GM18505 (cell line): ENCODE measurements at regions not wholly inside any gene's neighbourhood (a gene's known extent, or its start where the extent isn't known, plus 50 kb on each side); places are given as distances from the start of the nearest gene placed in this dataset.

Source experiments
- ATAC-seq: cut with Tn5 transposase; IDR thresholded peaks from one replicate; pipeline ENCODE4 v1.9.1; 2021; ENCODE audit not compliant: unreplicated experiment
- POLR2A ChIP-seq: IDR thresholded peaks from 4 replicates; pipeline ENCODE4 v1.6.1; 2011; ENCODE audit warnings: borderline replicate concordance; ENCODE audit not compliant: insufficient read depth, insufficient read length; ENCODE audit errors: extremely low read depth

DNA sequence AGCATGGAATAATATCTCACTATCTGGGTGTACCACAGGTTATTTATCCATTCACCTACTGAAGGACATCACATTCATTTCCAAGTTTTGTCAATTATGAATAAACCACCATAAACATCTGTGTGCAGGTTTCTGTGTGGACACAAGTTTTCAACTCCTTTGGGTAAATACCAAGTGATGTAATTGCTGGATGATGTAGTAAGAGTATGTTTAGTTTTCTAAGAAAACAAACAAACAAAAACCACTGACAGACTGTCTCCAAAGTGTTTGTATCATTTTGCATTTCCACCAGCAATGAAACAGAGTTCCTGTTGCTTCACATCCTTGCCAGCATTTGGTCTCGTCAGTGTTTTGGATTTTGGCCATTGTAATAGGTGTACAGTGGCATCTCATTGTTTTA, 435.7 kb upstream of the PROX1 start:
- no peak for ATAC-seq
- TF ChIP-seq POLR2A = no peak

DNA sequence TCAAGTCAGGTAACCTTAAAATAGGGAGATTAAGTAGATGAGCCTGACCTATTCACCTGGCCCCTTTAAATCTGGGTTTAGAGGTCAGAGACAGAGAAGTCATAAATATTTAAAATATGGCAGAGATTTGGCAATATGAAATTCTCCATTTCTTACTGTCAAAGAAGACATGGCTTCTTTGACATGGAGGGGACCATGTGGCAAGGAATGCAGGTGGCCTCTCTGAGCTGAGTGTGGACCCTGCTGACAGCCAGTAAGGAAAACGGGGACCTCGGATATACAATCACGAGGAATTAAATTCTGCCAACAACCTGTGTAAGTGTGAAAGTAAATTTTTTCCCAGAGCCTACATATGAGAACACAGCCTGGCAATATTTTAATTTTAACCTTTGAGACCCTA, 427.5 kb upstream of the PROX1 start:
- ATAC-seq = no peak
- no peak for TF ChIP-seq POLR2A

DNA sequence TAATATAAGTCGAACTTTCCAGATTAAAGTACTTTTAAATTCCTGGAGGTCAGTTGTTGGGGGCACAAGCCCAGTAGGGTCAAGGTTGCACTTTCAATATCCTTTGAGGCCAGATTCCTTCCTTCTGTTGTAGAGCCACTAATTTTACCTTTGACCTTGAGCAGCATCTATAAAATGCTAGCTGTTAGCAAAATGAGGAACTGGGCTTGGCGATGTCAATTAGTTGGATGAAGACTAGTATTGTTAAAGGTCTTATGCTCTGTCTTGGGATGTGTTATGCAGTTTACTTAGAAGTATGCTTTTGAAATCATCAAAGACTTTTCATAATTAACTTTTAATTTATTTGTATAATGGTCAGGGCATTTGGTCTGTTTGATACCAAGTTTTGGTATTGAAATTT, 425.9 kb upstream of the PROX1 start:
- no peak for ATAC-seq
- TF ChIP-seq POLR2A = no peak

DNA sequence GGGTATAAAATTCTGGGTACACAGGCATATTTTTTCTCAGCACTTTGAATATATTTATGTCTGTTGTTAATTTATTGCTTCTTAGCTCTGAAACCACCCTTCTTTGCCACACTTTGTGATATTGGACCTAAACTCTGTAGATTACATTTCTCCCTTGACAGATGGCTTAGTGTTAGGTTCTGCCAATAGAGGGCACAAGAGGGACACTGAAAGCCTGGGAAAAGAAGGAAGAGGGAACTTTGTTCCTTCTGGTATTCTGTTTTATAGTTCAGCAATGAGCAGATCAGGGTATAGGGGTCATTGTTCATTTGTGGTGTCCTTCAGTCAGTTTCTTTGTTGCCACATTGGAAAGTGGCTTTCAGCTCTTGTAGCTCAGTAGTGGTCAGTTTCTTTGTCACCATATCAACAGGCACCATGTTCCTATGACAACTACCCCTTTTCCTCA, 423.5 kb upstream of the PROX1 start:
- ATAC-seq = no peak
- TF ChIP-seq POLR2A = no peak

DNA sequence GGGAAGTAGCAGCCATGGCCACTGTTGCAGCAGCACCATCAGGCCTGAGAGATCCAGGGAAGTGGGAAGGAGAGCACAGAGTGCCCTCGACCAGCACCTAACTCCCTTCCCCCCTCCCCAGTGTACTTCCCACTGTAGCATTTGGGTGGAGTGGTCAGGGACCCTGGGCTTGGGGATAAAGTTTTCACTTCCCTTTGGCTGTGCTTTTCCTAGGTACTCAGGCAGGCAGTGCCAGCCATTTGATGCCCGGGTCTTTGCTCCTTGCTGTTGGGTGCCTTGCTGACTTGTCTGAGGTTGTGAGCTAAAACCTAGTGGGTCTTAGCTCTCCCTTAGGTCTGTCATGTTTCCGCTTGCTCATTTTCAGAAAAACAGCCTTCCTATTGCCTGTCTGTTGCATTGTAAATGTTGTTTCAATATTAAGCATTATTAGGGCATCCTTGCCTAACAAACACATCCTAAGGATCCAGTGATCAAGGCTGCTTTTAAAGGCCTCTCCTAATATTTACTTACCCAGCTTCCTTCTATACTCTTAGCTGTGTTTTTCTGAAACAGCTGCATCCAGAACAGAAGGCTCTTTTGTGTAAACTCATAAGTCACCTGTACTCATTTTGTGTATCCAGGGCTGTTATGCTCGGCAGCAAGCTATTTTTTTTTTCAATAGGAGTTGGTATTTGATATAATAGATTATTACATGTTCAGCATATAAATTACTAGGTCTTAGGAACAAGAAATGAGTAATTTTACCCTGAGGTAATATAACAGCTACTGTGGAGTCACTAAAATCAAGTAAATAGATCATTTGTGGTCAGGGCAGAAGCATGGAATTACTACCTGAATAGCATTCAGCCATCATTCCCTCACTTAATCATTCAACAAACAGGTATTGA, 418.6 kb upstream of the PROX1 start:
- TF ChIP-seq POLR2A = no peak
- ATAC-seq = no peak

DNA sequence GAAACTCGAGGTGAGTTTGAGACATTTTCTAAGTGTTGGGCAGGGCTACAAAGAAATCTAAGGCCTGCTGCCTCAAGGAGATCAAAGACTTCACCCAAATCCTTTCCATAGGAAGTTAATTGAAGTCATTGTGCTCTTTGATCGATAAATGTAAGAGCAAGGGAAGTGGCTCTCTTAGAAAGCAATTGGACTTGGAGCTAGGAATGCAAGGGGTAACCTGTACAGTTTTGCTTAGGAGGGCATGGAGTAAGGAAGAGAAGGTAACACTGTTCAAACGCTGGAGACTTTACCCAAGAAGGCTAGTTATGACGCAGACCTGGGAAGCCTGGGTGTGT, 418.0 kb upstream of the PROX1 start:
- TF ChIP-seq POLR2A = no peak
- no peak for ATAC-seq

DNA sequence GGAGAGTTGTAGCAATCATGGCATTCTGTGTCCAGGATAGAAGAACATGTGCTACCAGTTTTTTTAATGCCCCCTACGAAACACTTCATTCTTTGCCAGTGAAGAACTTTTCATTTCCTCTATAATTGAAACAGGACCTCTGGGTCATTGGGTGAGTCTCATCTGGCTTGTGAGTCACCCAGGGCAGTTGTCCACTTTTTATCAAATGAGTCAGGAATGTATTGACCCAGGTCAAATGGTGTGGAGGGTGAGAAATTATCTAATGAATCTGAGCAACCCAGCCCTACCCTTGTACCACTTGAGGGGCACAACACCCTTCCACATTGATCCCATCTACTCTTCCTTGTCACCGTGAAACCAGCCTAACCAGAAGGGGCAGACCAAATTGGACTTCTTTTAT, 417.3 kb upstream of the PROX1 start:
- ATAC-seq = no peak
- TF ChIP-seq POLR2A = no peak

DNA sequence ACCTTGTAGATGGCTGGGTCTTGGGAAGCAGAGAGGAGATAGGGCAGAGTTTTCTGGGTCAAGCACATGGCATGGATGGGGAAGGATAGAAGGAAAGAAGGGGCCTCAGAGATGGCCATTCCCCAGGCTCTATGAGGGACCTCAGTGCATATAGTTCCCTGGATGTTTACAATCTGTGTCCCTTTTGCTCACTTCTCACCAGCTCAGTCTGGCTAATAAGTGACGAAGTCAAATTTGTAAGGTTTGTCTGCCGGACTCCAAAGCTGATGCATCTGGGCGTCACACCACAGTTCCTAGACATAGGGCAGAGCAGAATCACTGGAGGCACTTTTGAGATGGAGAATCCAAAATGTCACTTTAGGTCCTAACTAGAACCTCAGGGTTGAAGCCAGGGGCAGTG, 416.4 kb upstream of the PROX1 start:
- ATAC-seq = no peak
- no peak for TF ChIP-seq POLR2A

DNA sequence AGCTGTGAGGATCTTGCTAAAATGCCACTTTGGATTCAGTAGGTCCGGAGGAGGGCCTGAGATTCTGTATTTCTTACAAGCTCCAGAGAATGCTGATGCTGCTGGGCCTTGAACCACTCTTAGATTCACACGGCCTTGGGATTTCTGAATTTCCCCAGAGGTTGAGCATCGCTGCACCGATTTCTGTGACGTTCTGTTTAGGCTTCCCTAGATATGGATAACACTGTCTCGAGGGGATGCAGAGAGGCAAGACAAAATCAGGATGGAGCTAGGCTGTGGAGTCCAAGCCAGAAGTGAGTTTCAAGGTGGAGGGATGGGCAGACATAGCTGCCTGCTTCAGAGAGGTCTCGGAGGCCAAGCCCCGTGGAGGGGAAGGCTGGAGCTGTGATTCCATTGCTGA, 415.9 kb upstream of the PROX1 start:
- ATAC-seq = no peak
- TF ChIP-seq POLR2A = no peak

DNA sequence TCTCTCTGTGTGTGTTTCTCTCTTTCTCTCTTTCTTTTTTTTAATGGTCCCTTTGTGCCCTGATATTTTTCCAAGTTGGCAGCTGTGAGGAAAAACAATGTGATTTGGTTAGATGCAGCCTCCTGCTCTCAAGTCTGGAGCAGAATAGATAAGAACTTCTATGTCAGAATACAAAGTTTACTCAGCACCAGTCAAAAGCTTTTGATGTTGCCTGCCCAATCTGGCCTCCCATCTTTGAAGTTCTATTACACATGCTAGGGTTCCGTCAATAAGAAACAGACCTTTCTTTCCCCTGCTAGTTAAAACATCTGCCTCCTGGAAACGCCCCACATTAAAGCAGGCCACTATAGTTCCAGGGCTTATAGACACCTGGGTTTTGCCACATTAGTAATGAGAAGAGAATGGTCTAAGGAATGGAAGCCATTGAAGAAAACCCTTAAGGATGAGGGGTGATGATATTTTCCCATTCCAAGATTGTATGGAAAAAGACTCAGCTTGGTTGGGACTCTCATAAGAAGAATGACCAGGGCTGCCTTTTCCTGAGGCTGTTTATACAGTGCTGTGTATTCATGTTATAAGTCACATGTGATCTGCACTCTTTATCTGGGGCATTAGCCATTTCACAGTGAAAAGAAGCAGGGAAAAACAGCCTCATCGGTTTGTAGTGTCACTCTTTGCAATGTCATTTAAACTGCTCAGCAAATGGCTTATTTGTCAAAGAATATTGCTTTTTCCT, 414.7 kb upstream of the PROX1 start:
- no peak for TF ChIP-seq POLR2A
- ATAC-seq = no peak

DNA sequence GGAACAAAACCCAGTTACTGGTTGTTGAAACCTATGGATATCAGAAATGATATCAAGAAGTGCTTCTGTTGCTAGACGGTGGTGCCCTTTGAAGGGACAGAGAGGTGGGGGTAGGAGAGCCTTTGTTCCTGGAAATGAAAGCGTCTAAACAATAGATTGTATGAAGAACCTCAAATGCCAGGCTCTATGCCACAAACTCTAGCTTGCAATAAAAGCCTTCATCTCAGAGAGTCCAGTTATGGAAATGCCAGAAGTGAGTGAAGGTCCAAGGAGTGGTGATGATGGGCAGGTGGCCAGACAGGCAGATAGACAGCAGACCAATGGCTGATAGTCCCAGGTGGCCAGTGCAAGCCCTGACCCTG, 414.1 kb upstream of the PROX1 start:
- TF ChIP-seq POLR2A = no peak
- no peak for ATAC-seq

DNA sequence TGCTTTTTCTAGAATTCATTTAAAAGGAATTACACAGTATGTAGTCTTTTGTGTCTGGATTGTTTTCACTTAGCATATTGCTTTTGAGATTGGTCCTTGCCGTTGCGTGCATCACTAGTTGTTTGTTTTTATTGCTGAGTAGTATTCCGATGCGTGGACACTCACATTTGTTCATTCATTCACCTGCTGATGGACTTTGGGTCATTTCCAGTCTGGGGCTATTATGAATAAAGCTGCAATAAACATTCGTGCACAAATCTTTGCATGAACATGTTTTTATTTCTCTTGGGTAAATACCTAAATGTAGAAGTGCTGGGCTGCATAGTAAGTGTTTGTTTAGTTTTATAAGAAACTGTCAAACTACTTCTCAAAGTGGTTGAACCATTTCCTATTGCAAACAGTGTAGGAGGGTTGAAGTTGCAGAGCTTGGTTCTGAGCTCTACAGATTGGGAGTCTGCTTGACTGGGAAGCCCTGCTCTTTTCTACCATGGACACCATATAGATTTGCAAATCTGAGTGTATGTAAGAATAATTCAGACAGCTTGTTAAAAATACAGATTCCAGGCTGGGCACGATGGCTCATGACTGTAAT, 404.7 kb upstream of the PROX1 start:
- TF ChIP-seq POLR2A = no peak
- no peak for ATAC-seq

DNA sequence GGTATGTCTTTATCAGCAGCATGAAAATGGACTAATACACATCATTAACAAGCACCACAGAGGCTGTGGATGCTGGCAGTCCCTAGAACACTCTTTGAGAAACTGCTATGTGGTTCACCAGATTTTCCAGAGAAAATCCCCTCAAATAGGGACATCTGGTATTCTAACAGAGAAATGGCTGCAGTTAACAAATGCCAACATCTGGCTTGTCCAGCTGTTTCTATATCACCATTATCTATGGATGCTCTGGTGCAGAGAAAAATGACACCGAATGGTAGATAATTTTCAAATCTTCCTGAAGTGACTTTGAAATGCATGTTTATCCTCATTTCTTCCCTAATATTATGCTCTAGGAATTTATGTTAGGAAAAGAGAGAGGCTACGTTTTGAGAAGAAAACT, 403.5 kb upstream of the PROX1 start:
- no peak for TF ChIP-seq POLR2A

DNA sequence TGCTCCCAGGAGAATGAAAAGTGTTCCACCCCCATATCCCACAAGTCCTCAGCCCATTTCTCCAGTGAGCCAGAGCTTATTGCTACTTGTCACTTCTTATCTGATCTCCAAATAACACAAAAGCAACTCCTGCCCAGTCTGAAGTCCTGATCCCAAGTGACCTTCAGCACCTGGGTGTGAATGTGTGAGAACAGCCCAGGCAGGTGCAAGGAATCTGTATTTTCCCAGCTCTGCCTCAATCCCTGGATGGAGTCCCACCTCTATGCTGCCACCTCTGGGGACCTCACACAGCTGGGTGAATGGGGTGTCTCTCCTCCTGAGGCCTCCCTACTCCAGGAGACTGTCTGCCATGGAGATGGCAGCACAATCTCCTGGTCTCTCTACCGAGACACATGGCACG, 402.4 kb upstream of the PROX1 start:
- ATAC-seq = no peak
- no peak for TF ChIP-seq POLR2A

More for the DNA sequence above, 403.5 kb upstream of the PROX1 start:
- ATAC-seq = no peak
